OCI-LY3 (cell line): ENCODE measurements at regions not wholly inside any gene's neighbourhood (a gene's known extent, or its start where the extent isn't known, plus 50 kb on each side); places are given as distances from the start of the nearest gene placed in this dataset.

Experiments
- H2AFZ ChIP-seq: fragments of 200-600, 300-600 bp; shearing (Covaris generic); 2 replicates; pipeline ENCODE4 v1.6.0; 2014; ENCODE audit warnings: antibody characterized with exemption, low read depth, low read length
- H3K27ac ChIP-seq: fragments of 200-600, 300-600 bp; sonication (generic); 2 replicates; pipeline ENCODE4 v1.5.1; 2014; ENCODE audit warnings: mild to moderate bottlenecking, low read length, moderate library complexity, mixed read lengths
- H3K27me3 ChIP-seq: fragments of 200-600, 300-600 bp; sonication (generic); 2 replicates; pipeline ENCODE4 v1.6.1; 2014; ENCODE audit warnings: low read depth, low read length, mixed read lengths
- H3K36me3 ChIP-seq: fragments of 200-600, 300-600 bp; sonication (generic); replicated peaks from 2 replicates; pipeline ENCODE3; 2014; ENCODE audit warnings: low read depth, low read length, mixed read lengths
- H3K4me1 ChIP-seq: fragments of 300-600, 200-600 bp; sonication (generic); 2 replicates; pipeline ENCODE4 v1.6.1; 2014; ENCODE audit warnings: low read length, mixed read lengths
- H3K4me2 ChIP-seq: fragments of 200-600, 300-600 bp; sonication (generic); 2 replicates; pipeline ENCODE4 v1.6.1; 2014; ENCODE audit warnings: low read length, mixed read lengths
- H3K4me3 ChIP-seq: fragments of 300-600, 200-600 bp; sonication (generic); 2 replicates; pipeline ENCODE4 v1.5.1; 2014; ENCODE audit warnings: antibody characterized with exemption, mild to moderate bottlenecking, low read length, moderate library complexity
- H3K79me2 ChIP-seq: fragments of 300-600, 200-600 bp; shearing (Covaris generic); 2 replicates; pipeline ENCODE4 v1.6.1; 2014; ENCODE audit warnings: mild to moderate bottlenecking, low read length, mixed read lengths
- H3K9ac ChIP-seq: fragments of 300-600, 200-600 bp; shearing (Covaris generic); 2 replicates; pipeline ENCODE4 v1.6.0; 2014; ENCODE audit warnings: mild to moderate bottlenecking, low read length, moderate library complexity
- H3K9me3 ChIP-seq: fragments of 200-600, 300-600 bp; shearing (Covaris generic); 2 replicates; pipeline ENCODE4 v1.6.1; 2014; ENCODE audit warnings: low read length, mixed read lengths; ENCODE audit not compliant: insufficient read depth
- H4K20me1 ChIP-seq: fragments of 200-600, 300-600 bp; sonication (generic); 2 replicates; pipeline ENCODE4 v1.6.1; 2016; ENCODE audit warnings: low read length, mixed read lengths; ENCODE audit not compliant: insufficient read depth
- CTCF ChIP-seq: fragments of 200-600, 300-600 bp; sonication (generic); IDR thresholded peaks from 2 replicates; pipeline ENCODE4 v1.5.1; 2014; ENCODE audit warnings: antibody characterized with exemption, low read length, low read depth
- EZH2phosphoT487 ChIP-seq: fragments of 200-600 bp; shearing (Covaris generic); IDR thresholded peaks from 2 replicates; pipeline ENCODE4 v1.6.1; 2018; ENCODE audit warnings: antibody characterized with exemption, mixed run types, low read depth

DNA sequence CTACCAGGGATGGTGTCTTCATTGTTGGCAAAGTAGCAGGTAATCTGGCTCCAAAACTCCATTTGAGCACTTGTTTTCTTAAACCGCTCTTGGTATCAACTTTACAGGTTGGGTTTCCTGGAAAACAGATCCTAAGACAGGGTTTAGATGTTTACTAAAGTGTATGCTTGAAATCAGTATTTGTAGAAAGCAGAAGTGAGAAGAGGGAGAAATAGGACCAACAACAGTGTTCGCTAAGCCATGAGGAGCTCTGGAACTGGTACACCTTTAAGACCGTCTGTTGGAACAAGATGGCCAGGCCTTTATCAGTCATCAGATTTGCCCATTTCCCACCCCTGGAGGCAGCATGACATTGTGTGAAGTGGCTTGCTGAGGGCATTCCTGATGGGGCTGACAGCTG lies 171.0 kb upstream of the COL8A1 start:
- Histone ChIP-seq H3K27me3 (no peaks in the 10 kb centered on the region), H2AFZ (no peak overlapping the region), H3K4me1 (no peaks in the 10 kb centered on the region), H3K9ac (no peak overlapping the region), H3K79me2 (no peaks in the 10 kb centered on the region), H3K36me3 (no peaks in the 10 kb centered on the region), H4K20me1 (no peaks in the 10 kb centered on the region), H3K4me3 (no peak overlapping the region), H3K27ac (no peak overlapping the region), H3K9me3 (no peaks in the 10 kb centered on the region), H3K4me2 (no peak overlapping the region)
- no peak for TF ChIP-seq EZH2phosphoT487
- TF ChIP-seq CTCF, result no peak

DNA sequence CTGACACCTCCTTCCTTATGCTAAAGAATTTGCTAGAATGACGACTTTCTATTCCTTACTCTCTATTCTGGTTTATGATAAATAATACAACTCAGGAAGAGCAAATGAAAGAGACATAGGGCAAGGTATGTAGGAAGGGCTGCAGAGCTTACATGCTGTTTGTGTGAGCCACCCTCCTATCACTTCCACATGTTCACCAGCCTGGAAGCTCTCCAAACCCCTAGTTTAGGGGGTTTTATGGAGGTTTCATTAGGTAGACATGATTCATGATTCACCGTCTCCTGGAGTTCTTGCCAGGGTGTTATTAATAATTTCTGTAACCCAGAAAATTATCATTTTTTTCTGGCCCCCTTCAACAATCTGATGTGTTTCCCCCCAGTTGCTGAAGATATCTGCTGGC lies 172.1 kb upstream of the COL8A1 start:
- Histone ChIP-seq H3K4me1 (no peaks in the 10 kb centered on the region), H3K27ac (no peak overlapping the region), H3K4me3 (no peak overlapping the region), H3K4me2 (no peak overlapping the region), H3K79me2 (no peaks in the 10 kb centered on the region), H3K27me3 (no peaks in the 10 kb centered on the region), H3K9me3 (no peaks in the 10 kb centered on the region), H4K20me1 (no peaks in the 10 kb centered on the region), H2AFZ (no peak overlapping the region), H3K36me3 (no peaks in the 10 kb centered on the region), H3K9ac (no peak overlapping the region)
- TF ChIP-seq EZH2phosphoT487 (no peak), CTCF (no peak)

DNA sequence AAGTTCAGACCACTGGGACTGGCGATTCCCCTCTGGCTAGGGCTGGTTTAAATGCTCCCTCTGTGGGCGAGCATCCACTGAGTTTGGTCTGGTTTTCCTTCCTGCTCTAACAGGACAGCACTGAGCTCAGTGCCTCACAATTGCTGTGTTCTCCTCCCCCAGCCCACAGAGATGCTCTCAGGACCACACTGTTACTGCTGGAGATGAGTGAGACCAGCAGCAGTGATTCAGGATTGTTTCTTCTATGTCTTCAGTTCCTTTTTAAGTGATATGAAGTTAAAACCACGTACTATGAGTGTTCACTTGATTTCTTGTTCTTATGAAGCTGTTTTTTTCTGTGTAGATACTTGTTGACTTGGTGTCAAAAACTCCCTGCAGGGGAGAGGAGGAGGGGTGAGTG lies 180.4 kb upstream of the COL8A1 start:
- H4K20me1 ChIP-seq, result no peaks in the 10 kb centered on the region
- H3K79me2 ChIP-seq, result no peaks in the 10 kb centered on the region
- no peak overlapping the region for H3K4me3 ChIP-seq
- no peak overlapping the region for H3K9ac ChIP-seq
- H2AFZ ChIP-seq, result peak overlapping the region; percentile 30; the same call in 1 of the 2 replicates
- TF ChIP-seq CTCF (no peak), EZH2phosphoT487 (no peak)
- H3K36me3 ChIP-seq, result no peaks in the 10 kb centered on the region
- no peak overlapping the region for H3K27ac ChIP-seq
- H3K4me1 ChIP-seq, result no peaks in the 10 kb centered on the region
- H3K9me3 ChIP-seq, result no peaks in the 10 kb centered on the region
- H3K27me3 ChIP-seq, result no peaks in the 10 kb centered on the region
- H3K4me2 ChIP-seq, result no peak overlapping the region

DNA sequence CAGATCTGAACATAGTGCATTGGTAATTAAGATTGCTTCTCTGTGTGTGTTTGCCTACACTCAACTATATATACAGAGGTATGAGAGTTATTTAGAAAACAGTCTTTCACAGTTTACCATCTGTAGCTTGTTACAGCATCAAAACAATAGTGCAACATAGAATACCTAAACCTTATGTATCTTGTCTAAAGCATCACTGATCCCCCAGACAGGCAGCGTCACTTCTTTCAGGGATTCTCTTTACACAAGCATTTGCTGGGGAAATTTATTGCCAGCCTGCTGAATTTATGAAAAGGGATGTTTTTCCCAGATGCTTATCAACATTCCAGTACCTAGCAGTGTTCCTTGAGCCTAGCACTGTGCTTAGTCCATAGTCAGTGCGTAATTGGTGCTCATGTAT lies 195.8 kb upstream of the COL8A1 start:
- Histone ChIP-seq H3K36me3 (no peaks in the 10 kb centered on the region), H3K4me2 (no peak overlapping the region), H3K27me3 (no peaks in the 10 kb centered on the region), H3K9me3 (no peaks in the 10 kb centered on the region), H2AFZ (no peak overlapping the region), H3K4me3 (no peak overlapping the region), H3K79me2 (no peaks in the 10 kb centered on the region), H3K27ac (no peak overlapping the region), H3K4me1 (no peaks in the 10 kb centered on the region), H3K9ac (no peak overlapping the region), H4K20me1 (no peaks in the 10 kb centered on the region)
- TF ChIP-seq EZH2phosphoT487 (no peak), CTCF (no peak)
